Keratinocyte (primary cell): ENCODE measurements at regions not wholly inside any gene's neighbourhood (a gene's known extent, or its start where the extent isn't known, plus 50 kb on each side); places are given as distances from the start of the nearest gene placed in this dataset.

Experiments
- DNase-seq: peaks from one replicate; pipeline ENCODE4 v3.0.0-alpha.2; 2011; ENCODE audit warnings: low read depth, missing footprints, low spot score
- FAIRE-seq: peaks from 2 replicates; lab custom pipeline; 2011; peaks lifted over from hg19 to GRCh38; lab: Jason Lieb, UNC
- H2AFZ ChIP-seq: 2 replicates; pipeline ENCODE4 v1.6.0; 2012; ENCODE audit warnings: low read length, control low read depth, inconsistent platforms; ENCODE audit not compliant: control insufficient read depth
- H3K27ac ChIP-seq: 2 replicates; pipeline ENCODE4 v1.5.1; 2011; ENCODE audit warnings: low read length; ENCODE audit not compliant: control insufficient read depth, insufficient read depth
- H3K27me3 ChIP-seq: 3 replicates; pipeline ENCODE4 v1.6.0; 2011; ENCODE audit warnings: low read length; ENCODE audit not compliant: control insufficient read depth, insufficient read depth; ENCODE audit errors: extremely low read depth
- H3K36me3 ChIP-seq, 2 experiments: 2 replicates in 1 of 2; 3 replicates in 1 of 2; pipeline ENCODE4 v1.5.1; 2011; ENCODE audit warnings: low read length in 2 of 2, mild to moderate bottlenecking in 1 of 2; ENCODE audit not compliant: control insufficient read depth in 2 of 2, insufficient read depth in 2 of 2; ENCODE audit errors: extremely low read depth in 1 of 2
- H3K4me1 ChIP-seq: 3 replicates; pipeline ENCODE4 v1.5.1; 2011; ENCODE audit warnings: low read length; ENCODE audit not compliant: control insufficient read depth, insufficient read depth; ENCODE audit errors: extremely low read depth
- H3K4me2 ChIP-seq: 3 replicates; pipeline ENCODE4 v1.6.0; 2011; ENCODE audit warnings: low read depth, low read length; ENCODE audit not compliant: control insufficient read depth, insufficient read depth; ENCODE audit errors: extremely low read depth
- H3K4me3 ChIP-seq, 3 experiments: fragments of 200-600 bp in 1 of 3; sonication (generic) in 1 of 3; 2 replicates in 2 of 3; 3 replicates in 1 of 3; pipeline ENCODE4 v1.5.1; 2011 to 2016; ENCODE audit warnings: low read length in 3 of 3, mild to moderate bottlenecking in 3 of 3, control low read depth in 2 of 3, inconsistent platforms in 1 of 3, low read depth in 1 of 3, mixed read lengths in 1 of 3, mixed run types in 1 of 3, moderate library complexity in 1 of 3; ENCODE audit not compliant: control insufficient read depth in 2 of 3, insufficient read depth in 2 of 3; ENCODE audit errors: extremely low read depth in 1 of 3
- H3K79me2 ChIP-seq: 2 replicates; pipeline ENCODE4 v1.6.0; 2012; ENCODE audit warnings: low read length; ENCODE audit not compliant: control insufficient read depth, insufficient read depth
- H3K9ac ChIP-seq: 3 replicates; pipeline ENCODE4 v1.6.0; 2011; ENCODE audit warnings: low read length; ENCODE audit not compliant: control insufficient read depth, insufficient read depth; ENCODE audit errors: extremely low read depth
- H3K9me1 ChIP-seq: 3 replicates; pipeline ENCODE4 v1.6.0; 2011; ENCODE audit warnings: low read length; ENCODE audit not compliant: control insufficient read depth, insufficient read depth; ENCODE audit errors: extremely low read depth
- H3K9me3 ChIP-seq: 2 replicates; pipeline ENCODE4 v1.5.1; 2012; ENCODE audit warnings: low read depth, low read length; ENCODE audit not compliant: control insufficient read depth
- H4K20me1 ChIP-seq: 3 replicates; pipeline ENCODE4 v1.6.0; 2011; ENCODE audit warnings: low read length; ENCODE audit not compliant: control insufficient read depth, insufficient read depth; ENCODE audit errors: extremely low read depth
- EZH2 ChIP-seq: IDR thresholded peaks from one replicate; pipeline ENCODE4 v1.6.1; 2012; ENCODE audit warnings: inconsistent platforms, mild to moderate bottlenecking, low read length, moderate library complexity
- dilution Hi-C: fragments of 300-500 bp; cut with MboI; formaldehyde crosslinking; loops from one replicate; pipeline ENCODE4 v1.7.0; 2020; ENCODE audit warnings: low sequenced_read_pairs; ENCODE audit not compliant: extremely low pct_ligation_motif_present
- TF ChIP-seq, protein P1 (sequence below), 3 experiments: IDR thresholded peaks in 1 of 3; conservative IDR thresholded peaks in 1 of 3; optimal IDR thresholded peaks in 1 of 3; 2 replicates in 2 of 3; 3 replicates in 1 of 3; pipeline versions ENCODE3 to v1.5.1; 2011; ENCODE audit warnings: low read length in 3 of 3, mild to moderate bottlenecking in 3 of 3, moderate library complexity in 2 of 3, control low read depth in 1 of 3, inconsistent platforms in 1 of 3; ENCODE audit not compliant: insufficient read depth in 2 of 3; ENCODE audit errors: extremely low read depth in 1 of 3

DNA sequence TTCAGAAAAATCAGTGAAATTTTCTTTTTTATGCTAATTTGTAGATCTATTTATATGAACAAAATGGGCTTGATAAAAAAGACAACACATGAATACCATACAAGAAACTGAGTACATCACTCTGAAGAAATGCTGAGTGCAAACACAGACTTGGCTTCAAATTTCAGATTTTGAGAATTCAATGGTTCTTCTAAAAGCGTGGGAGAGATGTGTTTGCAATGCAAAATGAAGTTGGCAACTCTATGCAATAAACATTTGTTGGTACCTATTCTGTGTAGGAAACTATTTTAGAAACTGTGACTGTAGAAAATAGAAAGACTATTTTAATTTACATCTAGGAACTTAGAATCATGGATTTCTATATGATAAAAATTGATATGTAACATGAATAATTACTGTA is 1834.1 kb upstream of the CELF4 start:
- DNase-seq (no peak), FAIRE-seq (no peak)
- no peaks in the 10 kb centered on the region for H3K9me3 ChIP-seq
- no peak overlapping the region for H3K4me2 ChIP-seq
- no peaks in the 10 kb centered on the region for H4K20me1 ChIP-seq
- H3K4me1 ChIP-seq, result no peaks in the 10 kb centered on the region
- no peak overlapping the region for H2AFZ ChIP-seq
- no peaks in the 10 kb centered on the region for H3K79me2 ChIP-seq
- H3K4me3 ChIP-seq, result no peak overlapping the region
- TF ChIP-seq EZH2, result no peak
- TF ChIP-seq, protein P1, sequence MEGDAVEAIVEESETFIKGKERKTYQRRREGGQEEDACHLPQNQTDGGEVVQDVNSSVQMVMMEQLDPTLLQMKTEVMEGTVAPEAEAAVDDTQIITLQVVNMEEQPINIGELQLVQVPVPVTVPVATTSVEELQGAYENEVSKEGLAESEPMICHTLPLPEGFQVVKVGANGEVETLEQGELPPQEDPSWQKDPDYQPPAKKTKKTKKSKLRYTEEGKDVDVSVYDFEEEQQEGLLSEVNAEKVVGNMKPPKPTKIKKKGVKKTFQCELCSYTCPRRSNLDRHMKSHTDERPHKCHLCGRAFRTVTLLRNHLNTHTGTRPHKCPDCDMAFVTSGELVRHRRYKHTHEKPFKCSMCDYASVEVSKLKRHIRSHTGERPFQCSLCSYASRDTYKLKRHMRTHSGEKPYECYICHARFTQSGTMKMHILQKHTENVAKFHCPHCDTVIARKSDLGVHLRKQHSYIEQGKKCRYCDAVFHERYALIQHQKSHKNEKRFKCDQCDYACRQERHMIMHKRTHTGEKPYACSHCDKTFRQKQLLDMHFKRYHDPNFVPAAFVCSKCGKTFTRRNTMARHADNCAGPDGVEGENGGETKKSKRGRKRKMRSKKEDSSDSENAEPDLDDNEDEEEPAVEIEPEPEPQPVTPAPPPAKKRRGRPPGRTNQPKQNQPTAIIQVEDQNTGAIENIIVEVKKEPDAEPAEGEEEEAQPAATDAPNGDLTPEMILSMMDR (optimal IDR thresholded peaks at IDR 0.05 in 1 of 3, IDR thresholded peaks at IDR 0.05 in 1 of 3, conservative IDR thresholded peaks at IDR 0.05 in 1 of 3; ENCODE audit: extremely low read depth in 1 of 3, insufficient read depth in 2 of 3, low read length in 3 of 3), result no peak
- dilution Hi-C loops, result no loop called here
- H3K9ac ChIP-seq, result no peak overlapping the region
- no peak overlapping the region for H3K27ac ChIP-seq
- no peaks in the 10 kb centered on the region for H3K9me1 ChIP-seq
- H3K27me3 ChIP-seq, result no peaks in the 10 kb centered on the region
- H3K36me3 ChIP-seq, result no peaks in the 10 kb centered on the region

DNA sequence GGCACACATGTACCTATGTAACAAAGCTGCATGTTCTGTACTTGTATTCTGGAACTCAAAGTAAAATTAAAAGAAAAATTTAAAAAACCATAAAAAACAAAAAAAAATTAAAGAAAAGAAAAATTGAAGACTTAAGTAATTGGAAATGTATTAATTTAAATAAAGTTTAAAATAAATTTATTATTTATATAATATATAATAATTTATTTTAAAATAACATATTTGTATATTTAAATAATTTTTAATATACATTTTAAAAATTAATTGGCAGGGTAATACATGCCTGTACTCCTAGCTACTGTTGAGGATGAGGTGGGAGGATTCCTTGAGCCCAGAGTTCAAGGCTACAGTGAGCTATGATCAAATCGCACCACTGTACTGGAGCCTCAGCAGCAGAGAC is 1830.6 kb upstream of the CELF4 start:
- no peak overlapping the region for H3K27ac ChIP-seq
- TF ChIP-seq, protein P1 (optimal IDR thresholded peaks at IDR 0.05 in 1 of 3, IDR thresholded peaks at IDR 0.05 in 1 of 3, conservative IDR thresholded peaks at IDR 0.05 in 1 of 3; ENCODE audit: extremely low read depth in 1 of 3, insufficient read depth in 2 of 3, low read length in 3 of 3), result no peak
- no peak for TF ChIP-seq EZH2
- no peak overlapping the region for H3K4me2 ChIP-seq
- no peaks in the 10 kb centered on the region for H3K27me3 ChIP-seq
- H3K4me1 ChIP-seq, result no peaks in the 10 kb centered on the region
- no peaks in the 10 kb centered on the region for H3K79me2 ChIP-seq
- no peaks in the 10 kb centered on the region for H3K9me3 ChIP-seq
- DNase-seq (no peak), FAIRE-seq (no peak)
- dilution Hi-C loops, result no loop called here
- H4K20me1 ChIP-seq, result no peaks in the 10 kb centered on the region
- H3K4me3 ChIP-seq, result no peak overlapping the region
- H2AFZ ChIP-seq, result no peak overlapping the region
- no peak overlapping the region for H3K9ac ChIP-seq
- no peaks in the 10 kb centered on the region for H3K36me3 ChIP-seq
- no peaks in the 10 kb centered on the region for H3K9me1 ChIP-seq
